ENCODE measurements at regions not wholly inside any gene's neighbourhood (a gene's known extent, or its start where the extent isn't known, plus 50 kb on each side); places are given as distances from the start of the nearest gene placed in this dataset.

DNA sequence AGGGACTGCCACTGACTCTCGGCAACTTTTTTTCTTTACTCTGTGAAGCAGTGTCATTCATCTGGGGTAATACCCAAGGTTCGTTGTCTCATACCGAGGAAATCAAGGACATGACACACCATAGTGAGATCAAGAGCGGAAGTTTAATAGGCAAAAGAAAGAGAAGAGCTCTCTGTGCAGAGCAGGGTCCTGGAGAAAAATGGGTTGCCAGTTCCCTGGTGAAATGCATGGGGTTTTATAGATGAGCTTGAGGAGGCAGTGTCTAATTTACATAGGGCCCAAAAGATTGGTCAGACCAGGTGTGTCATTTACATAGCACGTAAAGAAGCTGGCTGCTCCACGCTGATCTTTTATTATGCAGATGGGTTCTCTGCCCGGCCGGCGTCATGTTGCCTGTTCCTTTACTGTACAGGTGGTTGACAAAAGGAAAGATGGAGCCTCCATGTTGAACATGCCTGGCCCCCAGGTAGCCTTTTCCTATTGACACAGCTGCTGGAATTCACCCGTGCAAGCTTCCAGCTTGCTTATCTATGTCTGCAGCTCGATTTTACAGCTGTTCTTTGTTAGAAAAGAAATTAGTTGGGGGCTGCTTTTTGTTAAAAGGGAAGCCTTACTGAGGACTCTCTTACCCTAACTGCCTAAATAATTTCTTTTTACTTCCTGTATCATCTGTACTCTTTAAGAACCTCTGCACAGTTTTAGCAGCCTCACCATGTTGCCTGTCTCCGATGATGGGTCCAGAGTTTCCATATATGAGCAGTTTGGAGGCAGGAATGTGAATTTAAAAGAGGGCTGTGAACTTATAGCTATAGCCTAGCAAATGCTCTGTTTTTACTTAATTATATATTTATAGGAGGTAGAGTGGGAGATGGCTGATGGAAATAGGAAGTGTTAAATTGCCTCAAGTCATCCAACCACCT lies 98.0 kb upstream of the DIAPH3 start:
- no peak for TF ChIP-seq POLR2AphosphoS5 (IDR thresholded peaks at IDR 0.05)
- TF ChIP-seq POLR2A (IDR thresholded peaks at IDR 0.05), result no peak
- no peak for TF ChIP-seq EP300 (IDR thresholded peaks at IDR 0.05)
